CD14-positive monocyte (primary cell): ENCODE measurements at regions not wholly inside any gene's neighbourhood (a gene's known extent, or its start where the extent isn't known, plus 50 kb on each side); places are given as distances from the start of the nearest gene placed in this dataset.

Experiments
- DNase-seq, 3 donors: peaks; one replicate each; pipeline ENCODE4 v3.0.0-alpha.2; 2011 to 2022
- H2AFZ ChIP-seq: 2 replicates; pipeline ENCODE4 v1.6.0; 2012; ENCODE audit warnings: mild to moderate bottlenecking, low read depth, low read length, inconsistent platforms; ENCODE audit not compliant: insufficient read depth, poor library complexity, severe bottlenecking
- H3K27ac ChIP-seq, 2 donors: 1 replicate in 1 of 2; 2 replicates in 1 of 2; pipeline ENCODE4 v1.5.1; 2012 to 2013; ENCODE audit warnings: low read length in 2 of 2, control low read depth in 1 of 2, inconsistent platforms in 1 of 2, low read depth in 1 of 2, mild to moderate bottlenecking in 1 of 2
- H3K27me3 ChIP-seq, 2 donors: one replicate each; pipeline versions ENCODE4 v1.6.0 to v1.6.1; 2011 to 2013; ENCODE audit warnings: low read length in 2 of 2; ENCODE audit not compliant: control insufficient read depth in 2 of 2, insufficient read depth in 2 of 2
- H3K36me3 ChIP-seq, 2 donors: replicated peaks in 1 of 2; 1 replicate in 1 of 2; 2 replicates in 1 of 2; pipeline versions ENCODE4 v1.5.1 to v1.6.1; 2012 to 2013; ENCODE audit warnings: low read length in 2 of 2, control low read depth in 1 of 2, inconsistent platforms in 1 of 2, mild to moderate bottlenecking in 1 of 2; ENCODE audit not compliant: insufficient read depth in 2 of 2, control insufficient read depth in 1 of 2
- H3K4me1 ChIP-seq, 2 donors: 1 replicate in 1 of 2; 2 replicates in 1 of 2; pipeline versions ENCODE4 v1.5.1 to v1.6.1; 2012 to 2013; ENCODE audit warnings: low read length in 2 of 2, control low read depth in 1 of 2, inconsistent platforms in 1 of 2, mild to moderate bottlenecking in 1 of 2, moderate library complexity in 1 of 2; ENCODE audit not compliant: insufficient read depth in 2 of 2, control insufficient read depth in 1 of 2
- H3K4me2 ChIP-seq: replicated peaks from 2 replicates; pipeline ENCODE3; 2012; ENCODE audit warnings: low read length, moderate library complexity, mild to moderate bottlenecking; ENCODE audit not compliant: poor library complexity, severe bottlenecking; ENCODE audit errors: extremely low read depth
- H3K4me3 ChIP-seq, 3 experiments: fragments of 200-600 bp in 1 of 3; sonication (generic) in 1 of 3; replicated peaks in 1 of 3; 1 replicate in 2 of 3; 2 replicates in 1 of 3; pipeline ENCODE4 v1.5.1; 2011 to 2013; ENCODE audit warnings: low read length in 3 of 3, mild to moderate bottlenecking in 3 of 3, control low read depth in 2 of 3, low read depth in 2 of 3, inconsistent platforms in 1 of 3, moderate library complexity in 1 of 3
- H3K79me2 ChIP-seq: 2 replicates; pipeline ENCODE4 v1.6.0; 2012; ENCODE audit warnings: mild to moderate bottlenecking, control low read depth, inconsistent platforms, low read length, moderate library complexity; ENCODE audit not compliant: insufficient read depth
- H3K9ac ChIP-seq: 2 replicates; pipeline ENCODE4 v1.6.0; 2017; ENCODE audit warnings: low read length, mild to moderate bottlenecking; ENCODE audit not compliant: insufficient read depth, poor library complexity, severe bottlenecking
- H3K9me3 ChIP-seq, 2 donors: replicated peaks in 1 of 2; 1 replicate in 1 of 2; 2 replicates in 1 of 2; pipeline versions ENCODE4 v1.5.1 to v1.6.1; 2012 to 2013; ENCODE audit warnings: low read length in 2 of 2, control low read depth in 1 of 2; ENCODE audit not compliant: control insufficient read depth in 1 of 2, insufficient read depth in 1 of 2
- H4K20me1 ChIP-seq: 2 replicates; pipeline ENCODE4 v1.6.0; 2012; ENCODE audit warnings: mild to moderate bottlenecking, low read length, control low read depth, moderate library complexity; ENCODE audit not compliant: insufficient read depth
- H3K27ac Mint-ChIP-seq, 7 donors: one replicate each; pipeline ENCODE4 v1.8.0; 2020; ENCODE audit warnings: mild to moderate bottlenecking in 7 of 7, mixed read lengths in 7 of 7, moderate library complexity in 6 of 7, inconsistent platforms in 2 of 7
- H3K27me3 Mint-ChIP-seq, 3 donors: one replicate each; pipeline ENCODE4 v1.8.0; 2021 to 2022; ENCODE audit warnings: low read depth in 3 of 3, mild to moderate bottlenecking in 3 of 3, mixed read lengths in 3 of 3, moderate library complexity in 3 of 3, inconsistent platforms in 1 of 3
- H3K36me3 Mint-ChIP-seq, 2 donors: one replicate each; pipeline ENCODE4 v1.8.0; 2020; ENCODE audit warnings: mixed read lengths in 2 of 2, inconsistent platforms in 1 of 2, mild to moderate bottlenecking in 1 of 2
- H3K4me1 Mint-ChIP-seq: one replicate; pipeline ENCODE4 v1.8.0; 2020; ENCODE audit warnings: mild to moderate bottlenecking, mixed read lengths
- H3K4me3 Mint-ChIP-seq, 2 donors: one replicate each; pipeline ENCODE4 v1.8.0; 2020; ENCODE audit warnings: mild to moderate bottlenecking in 2 of 2, mixed read lengths in 2 of 2, moderate library complexity in 1 of 2
- H3K9me3 Mint-ChIP-seq, 7 donors: one replicate each; pipeline ENCODE4 v1.8.0; 2020 to 2022; ENCODE audit warnings: mixed read lengths in 7 of 7, mild to moderate bottlenecking in 6 of 7, moderate library complexity in 6 of 7, inconsistent platforms in 2 of 7
- CTCF ChIP-seq: fragments of 200-600 bp; IDR thresholded peaks from one replicate; pipeline ENCODE4 v1.8.0; 2022; ENCODE audit warnings: antibody characterized with exemption, mild to moderate bottlenecking
- WGBS: methylation state at CpG from one replicate; pipeline ENCODE4 v1.1.5; 2013; ENCODE audit warnings: missing lambda C conversion rate; ENCODE audit not compliant: insufficient coverage; 5-methylcytosine and 5-hydroxymethylcytosine counted together
- intact Hi-C, 2 donors: fragments of 100-400 bp; cut with micrococcal nuclease; formaldehyde crosslinking; loops; one replicate each; pipeline versions ENCODE4 v1.15.0 to v1.15.1; 2023

GRCh38 chr20:2244523-2244922, 51.3 kb upstream of the TGM3 start:
- H3K9me3 ChIP-seq: no peaks in the 10 kb centered on the region
- Mint-ChIP-seq H3K4me1 (peaks cover 6% of the 10 kb centered on the region), H3K27ac (no peak overlapping the region), H3K27me3 (peaks cover 30 to 57% (median 36%) of the 10 kb centered on the region in 3 donors), H3K4me3 (no peak overlapping the region), H3K9me3 (peaks cover 0 to 3% (median 0%) of the 10 kb centered on the region in 7 donors), H3K36me3 (peaks cover 0 to 2% of the 10 kb centered on the region in 2 donors)
- peaks cover 5 to 6% of the 10 kb centered on the region in 2 donors for H3K4me1 ChIP-seq
- no peak overlapping the region for H3K4me3 ChIP-seq
- intact Hi-C loops: no loop called here
- WGBS: 83% methylated on average over 3 of the region's 4 CpGs
- H3K4me2 ChIP-seq: no peak overlapping the region
- H3K79me2 ChIP-seq: no peaks in the 10 kb centered on the region
- TF ChIP-seq CTCF: no peak
- peaks cover 13 to 16% of the 10 kb centered on the region in 2 donors for H3K27me3 ChIP-seq
- no peaks in the 10 kb centered on the region for H4K20me1 ChIP-seq
- no peak for DNase-seq
- H3K9ac ChIP-seq: no peak overlapping the region
- no peaks in the 10 kb centered on the region for H3K36me3 ChIP-seq
- no peak overlapping the region for H2AFZ ChIP-seq
- H3K27ac ChIP-seq: no peak overlapping the region

- Histone ChIP-seq H3K36me3 (no peaks in the 10 kb centered on the region), H2AFZ (no peak overlapping the region), H3K9ac (no peak overlapping the region), H3K9me3 (no peaks in the 10 kb centered on the region), H3K4me1 (peaks cover 0 to 1% of the 10 kb centered on the region in 2 donors), H3K79me2 (no peaks in the 10 kb centered on the region), H3K27ac (no peak overlapping the region), H3K27me3 (peaks cover 13 to 16% of the 10 kb centered on the region in 2 donors), H3K4me2 (no peak overlapping the region), H4K20me1 (no peaks in the 10 kb centered on the region), H3K4me3 (no peak overlapping the region)
- Mint-ChIP-seq H3K4me1 (peaks cover 1% of the 10 kb centered on the region), H3K4me3 (peak overlapping the region in 1 of 2 donors; percentile 69), H3K27me3 (peaks cover 28 to 59% (median 40%) of the 10 kb centered on the region in 3 donors), H3K9me3 (peaks cover 0 to 3% (median 0%) of the 10 kb centered on the region in 7 donors), H3K27ac (no peak overlapping the region), H3K36me3 (peaks cover 0 to 2% of the 10 kb centered on the region in 2 donors)
- no peak for TF ChIP-seq CTCF
- WGBS: 22% methylated on average over 5 of the region's 6 CpGs
- DNase-seq: no peak
- intact Hi-C loops: no loop called here
Observed at GRCh38 chr20:2244993-2245392, 50.8 kb upstream of the TGM3 start.
